Hematopoietic multipotent progenitor cell treated with erythropoietin and hydrocortisone succinate and interleukin-3 and kit ligand, for 6 days (in vitro differentiated cells): ENCODE measurements at regions not wholly inside any gene's neighbourhood (a gene's known extent, or its start where the extent isn't known, plus 50 kb on each side); places are given as distances from the start of the nearest gene placed in this dataset.

Source experiments
- DNase-seq: peaks from one replicate; pipeline ENCODE4 v3.0.0-alpha.2; 2015

GRCh38 chr1:235025422-235025984, 103.1 kb downstream of the TOMM20 start:
- DNase-seq: no peak

- DNase-seq: no peak
Observed at GRCh38 chr1:235024711-235025421, 103.8 kb downstream of the TOMM20 start.

GRCh38 chr1:235023711-235024439, 104.8 kb downstream of the TOMM20 start:
- DNase-seq: no peak

- DNase-seq: no peak
Observed at GRCh38 chr1:235022981-235023710, 105.5 kb downstream of the TOMM20 start.

DNA sequence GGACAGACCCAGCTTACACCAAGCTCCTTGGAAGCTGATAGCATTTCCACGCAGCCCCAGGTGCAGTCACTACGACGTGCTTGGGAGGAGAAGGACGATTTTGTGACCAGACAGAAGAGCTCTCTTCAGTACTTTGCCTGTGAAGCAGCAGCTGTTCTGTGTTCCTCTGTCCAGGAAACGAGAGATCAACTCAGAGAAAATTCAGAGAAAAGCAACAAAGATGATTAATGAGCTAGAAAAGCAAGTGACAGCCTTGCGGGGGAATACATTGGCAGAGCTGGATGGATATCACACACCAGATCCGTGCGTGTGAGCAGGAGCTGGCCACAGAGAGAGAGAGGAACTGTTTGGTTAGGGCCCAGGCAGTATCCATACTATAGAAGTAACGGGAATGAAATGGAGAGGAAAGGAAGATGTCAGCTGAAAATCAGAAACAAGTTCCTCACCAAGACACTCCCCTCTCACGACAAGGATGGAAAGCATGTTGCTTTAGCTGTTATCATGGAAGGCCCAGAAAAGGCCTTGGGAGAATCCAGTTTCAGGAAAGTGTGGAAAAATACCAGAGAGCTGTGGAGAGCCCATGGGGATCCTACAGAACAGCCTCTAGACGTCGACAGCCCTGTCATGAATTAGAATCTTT, 106.2 kb downstream of the TOMM20 start:
- peak; percentile 11 for DNase-seq

DNA sequence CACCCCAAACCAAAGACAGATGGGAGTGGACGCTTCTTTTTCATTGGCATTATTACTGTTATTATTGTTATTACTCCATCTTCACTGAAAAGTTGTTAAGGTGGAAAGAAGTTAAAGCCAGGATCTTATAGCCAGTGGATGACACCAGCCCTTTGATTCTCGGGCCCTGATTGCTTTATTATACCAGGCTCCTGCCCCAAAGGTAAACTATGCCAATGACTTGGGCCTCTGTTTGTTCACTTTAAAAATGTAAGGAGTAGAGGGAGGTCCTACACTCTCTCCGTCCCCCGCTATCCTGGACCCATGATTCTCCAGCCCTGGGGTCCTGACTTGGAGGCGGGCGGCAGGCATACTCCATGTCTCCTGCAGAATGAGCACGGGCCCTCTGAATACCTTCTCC, 106.8 kb downstream of the TOMM20 start:
- DNase-seq: no peak

DNA sequence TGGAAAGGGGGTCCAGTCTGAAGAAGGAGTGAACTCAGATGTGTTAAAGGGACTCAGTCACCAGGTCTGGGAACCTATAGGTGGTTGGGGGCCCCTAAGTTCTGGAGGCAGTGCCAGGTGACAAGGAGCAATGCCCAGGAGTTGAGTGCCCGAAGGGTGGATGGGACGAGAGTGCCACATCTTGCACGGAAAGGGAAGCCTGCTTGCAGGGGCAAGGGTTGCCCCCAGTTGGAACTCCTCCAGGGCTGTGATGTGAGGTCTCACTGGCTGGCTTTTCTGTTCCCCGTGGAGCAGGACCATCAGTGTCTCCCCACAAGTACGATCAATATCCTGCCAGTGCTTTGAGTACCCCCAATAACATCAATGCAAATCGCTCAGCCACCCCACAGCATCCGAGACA, 107.3 kb downstream of the TOMM20 start:
- DNase-seq: no peak

GRCh38 chr1:235019961-235020360, 108.7 kb downstream of the TOMM20 start:
- DNase-seq: no peak

GRCh38 chr1:235019471-235019870, 109.2 kb downstream of the TOMM20 start:
- no peak for DNase-seq

- DNase-seq: no peak
Observed at GRCh38 chr1:235018720-235019444, 109.8 kb downstream of the TOMM20 start.

DNA sequence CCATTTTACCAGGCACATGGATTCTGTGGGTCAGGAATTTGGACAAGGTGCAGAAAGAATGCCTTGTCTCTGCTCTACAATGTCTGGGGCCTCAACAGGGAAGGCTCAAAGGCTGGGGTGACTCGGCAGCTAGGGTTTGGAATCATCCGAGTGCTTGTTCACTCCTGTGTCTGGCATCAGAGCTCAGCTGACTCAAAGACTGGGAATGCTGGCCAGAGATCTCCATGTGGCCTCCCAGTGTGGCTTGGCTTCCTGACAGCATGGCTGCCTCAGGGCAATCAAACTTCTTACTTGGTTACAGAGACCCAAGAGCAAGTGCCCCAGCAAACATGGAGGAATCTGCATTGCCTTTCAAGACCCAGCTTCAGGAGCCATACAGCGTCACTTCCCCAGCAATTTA, 110.5 kb downstream of the TOMM20 start:
- no peak for DNase-seq

DNA sequence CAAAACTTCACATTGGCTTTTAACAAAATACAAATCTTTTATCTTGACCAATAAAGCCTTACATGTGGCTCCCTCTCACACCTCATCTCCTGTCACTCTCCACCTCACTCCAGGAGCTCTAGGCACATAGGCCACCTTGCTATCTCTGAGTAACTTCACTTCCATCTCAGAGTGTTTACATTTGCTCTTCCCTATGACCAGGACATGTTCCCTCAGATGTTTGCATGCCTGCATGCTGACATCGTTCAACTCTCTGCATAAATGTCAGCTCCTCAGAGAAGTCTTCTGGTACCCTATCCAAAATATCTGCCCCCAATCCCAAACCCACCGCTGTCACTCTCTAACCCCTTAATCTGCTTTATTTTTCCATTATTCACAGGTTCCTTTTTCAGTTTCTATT, 110.9 kb downstream of the TOMM20 start:
- DNase-seq: no peak

DNA sequence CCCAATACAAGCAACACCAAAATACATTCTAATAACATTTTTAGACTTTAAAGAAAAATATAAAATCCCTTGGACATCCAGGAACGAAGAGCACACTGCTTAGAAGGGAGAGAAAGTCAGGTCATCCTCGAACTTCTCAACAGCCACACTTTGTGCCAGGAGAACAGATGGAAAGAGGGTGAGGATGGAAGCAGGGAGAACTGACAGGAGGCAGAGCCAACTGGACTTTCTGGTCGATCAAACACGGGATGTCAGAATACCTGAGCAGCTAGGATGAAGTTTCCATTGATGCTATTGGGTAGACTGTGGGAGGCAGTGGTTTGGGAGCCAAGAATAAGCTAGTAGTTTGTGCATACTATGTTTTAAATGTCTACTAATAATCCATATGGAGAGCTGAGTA, 111.4 kb downstream of the TOMM20 start:
- no peak for DNase-seq

DNA sequence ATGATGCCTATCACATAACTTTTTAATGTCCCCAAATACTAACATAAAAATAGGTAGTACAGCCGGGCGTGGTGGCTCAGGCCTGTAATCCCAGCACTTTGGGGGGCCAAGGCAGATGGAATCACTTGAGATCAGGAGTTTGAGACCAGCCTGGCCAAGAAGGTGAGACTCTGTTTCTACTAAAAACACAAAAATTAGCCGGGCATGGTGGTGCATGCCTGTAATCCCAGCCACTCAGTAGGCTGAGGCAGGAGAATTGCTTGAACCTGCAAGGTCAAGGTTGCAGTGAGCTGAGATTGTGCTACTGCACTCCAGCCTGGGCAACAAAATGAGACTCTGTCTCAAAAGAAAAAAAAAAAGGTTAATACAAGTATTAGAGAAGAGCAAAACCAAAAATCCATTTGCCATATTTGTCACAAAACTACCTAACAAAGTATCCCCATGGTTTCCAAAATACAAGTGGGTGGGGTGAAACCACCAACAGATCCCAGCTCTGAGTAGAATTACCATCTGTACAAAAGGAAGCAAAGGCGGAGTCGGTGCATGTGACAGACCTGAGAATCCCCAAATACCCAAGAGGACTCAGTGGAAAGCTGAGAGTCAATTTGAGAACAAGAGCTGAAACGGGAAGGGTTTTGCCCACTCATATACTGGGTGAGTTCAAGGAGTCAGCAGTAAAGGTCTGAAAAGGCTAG, 113.2 kb downstream of the TOMM20 start:
- no peak for DNase-seq

DNA sequence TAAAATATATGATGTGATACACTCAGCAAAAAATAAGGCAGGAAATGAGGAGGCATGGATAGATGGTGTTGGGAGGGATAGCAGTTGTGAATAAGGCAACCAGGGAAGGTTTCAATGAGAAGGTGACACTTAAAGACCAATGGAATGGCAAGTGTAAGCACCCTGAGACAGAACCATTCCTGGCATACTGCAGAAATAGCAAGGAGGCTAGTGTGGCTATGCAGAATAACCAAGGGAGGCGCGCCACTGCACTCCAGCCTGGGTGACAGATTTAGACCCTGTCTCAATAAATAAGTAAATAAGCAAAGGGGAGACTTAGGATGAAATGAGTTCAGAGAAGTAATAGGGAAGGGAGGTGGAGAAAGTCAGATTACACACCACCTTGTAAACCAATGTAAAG, 113.9 kb downstream of the TOMM20 start:
- DNase-seq: no peak

DNA sequence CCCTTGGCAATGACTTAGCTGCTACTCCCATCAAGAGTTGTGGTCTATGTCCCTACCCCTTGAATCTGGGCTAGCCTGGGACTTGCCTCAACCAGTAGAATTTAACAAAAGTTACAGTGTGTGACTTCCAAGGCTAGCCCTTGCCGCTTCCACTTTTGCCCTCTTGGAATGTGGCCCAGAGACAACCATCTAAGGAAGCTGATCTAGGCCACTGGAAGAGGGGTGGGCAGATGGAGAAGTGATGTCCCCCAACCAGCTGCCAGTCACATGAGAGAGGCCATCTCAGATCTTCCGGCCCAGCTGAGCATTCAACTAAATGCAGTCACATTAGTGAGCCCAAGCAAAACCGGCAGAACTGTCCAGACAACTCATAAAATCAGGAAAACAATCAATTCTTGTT, 115.1 kb downstream of the TOMM20 start:
- DNase-seq: no peak

GRCh38 chr1:235012436-235013210, 116.0 kb downstream of the TOMM20 start:
- DNase-seq: peak; percentile 12

- DNase-seq: peak; percentile 88
Observed at GRCh38 chr1:235011599-235012435, 116.8 kb downstream of the TOMM20 start.

- DNase-seq: no peak
Observed at GRCh38 chr1:235011064-235011598, 117.5 kb downstream of the TOMM20 start.
